HUDEP-2 (cell line): ENCODE measurements at regions not wholly inside any gene's neighbourhood (a gene's known extent, or its start where the extent isn't known, plus 50 kb on each side); places are given as distances from the start of the nearest gene placed in this dataset.
A peak's percentile ranks its signal among the peaks of the same experiment; 100 is the strongest.
"Not testable (repeated sequence)": the region's sequence is repeated elsewhere in the genome, so short reads cannot be mapped to it uniquely, and the experiment has no call there.

Experiments
- DNase-seq, 76 experiments: peaks; one replicate each; lab custom pipeline; 2025; ENCODE audit not compliant: unreplicated experiment in 76 of 76; lab: John Stamatoyannopoulos, UW

DNA sequence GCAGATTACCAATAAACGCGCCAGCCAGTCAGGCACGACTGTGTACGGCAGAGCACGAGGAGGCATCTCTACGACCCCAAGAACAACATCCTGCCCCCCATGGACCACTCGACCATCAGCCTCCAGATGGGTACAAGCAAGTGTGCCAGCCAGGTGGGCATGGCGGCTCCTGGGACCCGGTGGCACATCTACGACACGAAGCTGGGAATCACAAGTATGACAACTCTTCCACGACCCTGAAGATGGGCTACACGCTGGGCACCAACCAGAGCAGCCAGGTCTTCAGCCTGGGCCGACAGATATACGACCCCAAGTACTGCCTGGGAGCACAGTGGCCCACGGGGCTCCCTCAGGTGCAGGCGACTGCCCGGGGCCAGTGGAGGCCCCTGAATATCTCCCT lies 217.6 kb downstream of the POTED start:
- DNase-seq: no peak

DNA sequence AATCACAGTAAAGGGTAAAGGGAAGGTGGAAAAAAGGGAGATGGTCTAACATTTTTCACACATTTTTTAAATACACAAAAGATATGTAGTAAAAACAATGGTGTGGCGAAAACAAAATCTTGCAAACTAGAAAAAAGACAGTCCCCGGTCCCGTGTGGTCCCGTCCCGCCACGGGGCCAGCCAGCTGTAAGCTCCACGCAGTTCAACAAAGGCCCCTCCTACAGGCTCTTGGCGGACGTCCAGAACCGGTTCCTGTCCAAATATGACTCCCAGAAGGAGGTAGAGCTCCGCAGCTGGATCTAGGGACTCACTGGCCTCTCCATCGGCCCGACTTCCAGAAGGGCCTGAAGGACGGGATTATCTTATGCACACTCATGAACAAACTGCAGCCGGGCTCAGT lies 216.9 kb downstream of the POTED start:
- not testable (repeated sequence) for DNase-seq

DNA sequence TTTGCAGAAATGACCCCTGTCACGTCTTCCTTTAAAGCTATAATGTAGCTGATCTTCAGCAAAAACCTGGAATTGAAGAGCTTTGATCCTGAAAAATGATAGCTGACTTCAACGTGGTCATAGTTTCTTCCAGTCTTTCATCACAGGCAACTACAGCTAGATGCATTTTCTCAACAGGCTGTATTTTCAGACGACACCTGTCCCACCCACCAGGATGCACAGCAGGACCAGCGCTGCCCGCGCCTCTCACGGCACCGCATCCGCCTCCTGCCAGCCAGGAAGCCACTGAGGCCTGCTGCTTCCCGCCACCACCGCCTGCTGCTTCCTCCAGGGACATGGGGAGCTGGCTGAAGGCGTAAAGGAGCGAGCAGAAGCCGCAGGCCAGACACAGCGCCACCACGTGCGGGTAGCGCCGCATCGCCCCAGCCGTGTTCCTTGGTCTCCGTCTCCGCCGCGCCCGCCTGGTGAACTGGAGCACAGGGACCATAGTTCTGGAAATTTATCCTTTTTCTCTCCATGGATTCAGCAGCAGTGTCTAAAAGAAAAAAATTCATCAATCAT lies 215.7 kb downstream of the POTED start:
- not testable (repeated sequence) for DNase-seq

DNA sequence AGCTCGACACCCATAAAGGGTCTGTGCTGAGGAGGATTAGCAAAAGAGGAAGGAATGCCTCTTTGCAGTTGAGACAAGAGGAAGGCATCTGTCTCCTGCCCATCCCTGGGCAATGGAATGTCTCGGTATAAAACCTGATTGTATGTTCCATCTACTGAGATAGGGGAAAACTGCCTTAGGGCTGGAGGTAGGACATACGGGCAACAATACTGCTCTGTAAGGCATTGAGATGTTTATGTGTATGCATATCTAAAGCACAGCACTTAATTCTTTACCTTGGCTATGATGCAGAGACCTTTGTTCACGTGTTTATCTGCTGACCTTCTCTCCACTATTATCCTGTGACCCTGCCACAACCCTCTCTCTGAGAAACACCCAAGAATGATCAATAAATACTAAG lies 210.7 kb downstream of the POTED start:
- DNase-seq: not testable (repeated sequence)

DNA sequence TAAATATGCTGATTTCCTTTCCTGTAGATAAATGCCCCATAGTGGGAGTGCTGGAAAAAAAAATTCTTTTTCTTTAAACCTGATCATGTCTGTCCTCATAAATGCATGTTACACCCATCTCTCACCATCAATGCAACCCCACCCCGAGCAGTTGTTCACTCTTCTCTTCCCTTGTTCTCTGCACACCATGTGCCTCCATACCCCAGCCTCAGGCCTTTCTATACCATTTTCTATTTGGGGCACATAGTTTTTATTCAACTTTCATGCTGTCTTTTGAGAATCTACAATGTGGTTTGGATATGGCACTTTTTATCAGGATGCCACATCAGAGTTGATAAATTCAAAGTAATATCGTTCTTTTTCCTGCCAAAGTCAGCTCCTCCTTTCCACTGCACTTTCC lies 202.6 kb downstream of the POTED start:
- DNase-seq: not testable (repeated sequence)

DNA sequence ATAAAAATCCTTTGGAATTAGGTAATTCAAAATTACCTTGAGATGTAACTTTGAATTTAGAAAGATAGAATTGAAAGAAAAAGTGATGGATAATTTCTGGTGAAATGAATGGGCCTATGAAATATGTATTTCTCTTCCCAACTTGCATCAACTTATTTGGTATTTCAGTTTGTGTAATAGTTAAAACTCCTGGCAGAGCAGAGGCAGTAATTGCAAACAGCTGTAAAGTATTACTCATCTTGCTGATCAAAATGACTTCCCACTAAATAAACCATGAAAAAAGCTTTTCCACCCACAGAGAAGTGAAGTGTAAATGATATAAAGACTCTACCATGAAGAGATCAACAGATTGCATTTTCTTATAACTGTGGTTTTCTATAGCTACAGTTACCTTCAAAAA lies 201.0 kb downstream of the POTED start:
- DNase-seq: not testable (repeated sequence)

DNA sequence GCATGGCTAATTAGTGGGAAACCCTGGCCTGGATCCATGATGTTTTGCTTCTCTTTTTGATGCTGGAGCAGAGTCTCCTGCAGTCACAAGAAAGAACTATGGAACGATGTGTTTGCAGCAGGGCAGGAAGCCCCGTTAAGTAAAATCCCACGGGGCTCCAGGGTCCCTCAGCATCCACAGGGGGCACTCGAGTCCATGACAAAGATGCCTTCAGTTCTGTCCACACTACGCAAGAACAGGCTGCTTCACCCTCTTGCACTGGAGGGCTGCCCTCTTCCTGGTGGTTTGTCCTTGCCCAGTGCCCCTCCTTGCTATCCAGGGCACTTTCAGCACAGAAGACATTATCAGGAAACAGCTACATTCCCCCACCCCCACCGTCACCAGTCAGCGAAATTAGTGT lies 196.9 kb downstream of the POTED start:
- DNase-seq: peak in 3 of 76 experiments; percentile 0 to 17 (median 7)

DNA sequence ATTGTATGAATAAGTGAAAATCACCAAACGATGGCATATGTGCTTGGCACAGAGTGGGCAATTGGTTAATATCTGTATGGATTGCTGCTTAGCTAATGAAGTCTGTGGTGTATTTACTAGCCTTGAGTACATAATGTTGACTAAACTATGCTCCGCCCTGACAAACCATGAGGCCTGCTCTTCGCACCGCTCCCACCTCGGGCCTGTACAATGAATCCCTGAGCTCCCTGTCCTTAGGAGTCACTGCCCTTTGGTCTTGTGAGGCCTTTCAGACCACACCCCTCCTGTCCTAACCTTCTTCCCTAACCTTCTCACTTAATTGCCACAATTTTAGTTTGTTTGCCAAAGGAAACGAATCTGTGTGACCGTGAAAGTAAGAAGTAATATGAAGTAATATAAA lies 193.2 kb downstream of the POTED start:
- not testable (repeated sequence) for DNase-seq
